A549 (cell line): ENCODE measurements at regions not wholly inside any gene's neighbourhood (a gene's known extent, or its start where the extent isn't known, plus 50 kb on each side); places are given as distances from the start of the nearest gene placed in this dataset.

ENCODE experiments used
- ATAC-seq, 2 experiments: fragments of 200-7000 bp in 1 of 2; fragments of >200 bp in 1 of 2; cut with Nextera tagmentation in 1 of 2; cut with Tn5 transposase in 1 of 2; 3 replicates each; pipeline versions ENCODE4 v1.8.0 to v1.9.1; 2018 to 2020; ENCODE audit warnings: mild to moderate bottlenecking in 1 of 2, moderate library complexity in 1 of 2
- CTCF ChIA-PET: fragments of 300-600 bp; sonication (Branson Sonifier 250); formaldehyde crosslinking; extraction: SDS; loops from one replicate; lab custom pipeline; 2021; ENCODE audit warnings: antibody characterized with exemption, inconsistent platforms; lab: Yijun Ruan, JAX
- POLR2A ChIA-PET: fragments of 350-600 bp; formaldehyde crosslinking; extraction: SDS; loops from one replicate; lab custom pipeline; 2021; ENCODE audit warnings: antibody characterized with exemption, inconsistent platforms; lab: Yijun Ruan, JAX
- DNase-seq, 2 experiments: peaks; one replicate each; pipeline versions ENCODE4 v3.0.0 to v3.0.0-alpha.2; 2011 to 2016; ENCODE audit warnings: low read depth in 1 of 2, low spot score in 1 of 2
- FAIRE-seq: peaks from 2 replicates; lab custom pipeline; 2011; peaks lifted over from hg19 to GRCh38; lab: Jason Lieb, UNC
- H3K27ac ChIP-seq, 2 experiments: fragments of >200 bp; sonication (Bioruptor Twin); formaldehyde crosslinking; 3 replicates each; pipeline ENCODE4 v1.5.1; 2016 to 2017
- H3K4me1 ChIP-seq: fragments of >200 bp; sonication (Bioruptor Twin); formaldehyde crosslinking; 3 replicates; pipeline ENCODE4 v1.6.1; 2016
- H3K4me2 ChIP-seq: fragments of >200 bp; sonication (Bioruptor Twin); formaldehyde crosslinking; 3 replicates; pipeline ENCODE4 v1.6.1; 2016
- H3K4me3 ChIP-seq: fragments of >200 bp; sonication (Bioruptor Twin); formaldehyde crosslinking; 3 replicates; pipeline ENCODE4 v1.5.1; 2016
- H3K9me3 ChIP-seq: fragments of >200 bp; sonication (Bioruptor Twin); formaldehyde crosslinking; 3 replicates; pipeline ENCODE4 v1.6.1; 2016
- ATOH8 ChIP-seq: fragments of 250-450 bp; sonication (Bioruptor Pico); IDR thresholded peaks from 2 replicates; pipeline ENCODE4 v1.5.0; 2020; ENCODE audit warnings: low read depth, mild to moderate bottlenecking, moderate library complexity
- BHLHE40 ChIP-seq: IDR thresholded peaks from 2 replicates; pipeline ENCODE4 v1.6.1; 2012; ENCODE audit warnings: low read depth, low read length, inconsistent platforms
- CBX2 ChIP-seq: fragments of 200-600 bp; sonication (generic); IDR thresholded peaks from 2 replicates; pipeline ENCODE4 v1.6.1; 2016; ENCODE audit warnings: low read depth, mild to moderate bottlenecking, borderline replicate concordance
- CEBPB ChIP-seq, 2 experiments: fragments of >200 bp in 1 of 2; sonication (Bioruptor Twin) in 1 of 2; formaldehyde crosslinking in 1 of 2; IDR thresholded peaks; 2 replicates each; pipeline ENCODE4 v1.6.1; 2012 to 2016
- CHD2 ChIP-seq: fragments of 150-350 bp; IDR thresholded peaks from 2 replicates; pipeline ENCODE4 v1.6.1; 2014; ENCODE audit warnings: low read length; ENCODE audit not compliant: partially characterized antibody
- EHMT2 ChIP-seq: fragments of 200-600 bp; sonication (generic); IDR thresholded peaks from 2 replicates; pipeline ENCODE4 v1.6.1; 2016; ENCODE audit warnings: antibody characterized with exemption, low read depth, mild to moderate bottlenecking, moderate library complexity
- EP300 ChIP-seq, 2 experiments: fragments of >200 bp; sonication (Bioruptor Twin); formaldehyde crosslinking; IDR thresholded peaks; 2 replicates in 1 of 2; 3 replicates in 1 of 2; pipeline ENCODE4 v1.6.1; 2016 to 2017
- ESRRA ChIP-seq: fragments of 150-350 bp; IDR thresholded peaks from 2 replicates; pipeline ENCODE4 v1.6.1; 2014; ENCODE audit warnings: mild to moderate bottlenecking, low read length, borderline replicate concordance
- FOSL2 ChIP-seq, 2 experiments: fragments of 450-650 bp in 1 of 2; fragments of >200 bp in 1 of 2; sonication (Bioruptor Twin) in 1 of 2; formaldehyde crosslinking; IDR thresholded peaks; 2 replicates each; pipeline versions ENCODE4 v1.5.0 to v1.6.1; 2016 to 2020; ENCODE audit warnings: mild to moderate bottlenecking in 1 of 2, moderate library complexity in 1 of 2
- GATA3 ChIP-seq: IDR thresholded peaks from 2 replicates; pipeline ENCODE4 v1.6.1; 2012; ENCODE audit warnings: borderline replicate concordance
- HDAC2 ChIP-seq: fragments of 200-600 bp; sonication (generic); IDR thresholded peaks from 2 replicates; pipeline ENCODE4 v1.6.1; 2016
- HEYL ChIP-seq: fragments of 250-450 bp; sonication (Bioruptor Pico); IDR thresholded peaks from 2 replicates; pipeline ENCODE4 v1.8.0; 2021; ENCODE audit warnings: mild to moderate bottlenecking, moderate library complexity
- HOXA7 ChIP-seq: fragments of 250-450 bp; sonication (Bioruptor Pico); IDR thresholded peaks from 2 replicates; pipeline ENCODE4 v1.5.0; 2020; ENCODE audit warnings: mild to moderate bottlenecking, moderate library complexity
- HOXB13 ChIP-seq: fragments of 250-450 bp; sonication (Bioruptor Pico); IDR thresholded peaks from 2 replicates; pipeline ENCODE4 v1.5.0; 2020; ENCODE audit warnings: low read depth, mild to moderate bottlenecking, moderate library complexity
- HOXB5 ChIP-seq: fragments of 250-450 bp; sonication (Bioruptor Pico); IDR thresholded peaks from 2 replicates; pipeline ENCODE4 v1.5.0; 2020; ENCODE audit warnings: mild to moderate bottlenecking, moderate library complexity
- JUN ChIP-seq, 2 experiments: fragments of >200 bp; sonication (Bioruptor Twin); formaldehyde crosslinking; IDR thresholded peaks; 2 replicates in 1 of 2; 3 replicates in 1 of 2; pipeline ENCODE4 v1.6.1; 2016 to 2017
- JUNB ChIP-seq: fragments of >200 bp; sonication (Bioruptor Twin); formaldehyde crosslinking; IDR thresholded peaks from 2 replicates; pipeline ENCODE4 v1.6.1; 2016
- KDM1A ChIP-seq: fragments of 200-600 bp; sonication (generic); IDR thresholded peaks from 2 replicates; pipeline ENCODE4 v1.6.1; 2016; ENCODE audit warnings: low read depth, mild to moderate bottlenecking
- MAZ ChIP-seq: fragments of 150-350 bp; IDR thresholded peaks from 2 replicates; pipeline ENCODE4 v1.6.1; 2014; ENCODE audit warnings: antibody characterized with exemption, low read depth, low read length, borderline replicate concordance
- NFE2L2 ChIP-seq: fragments of 150-350 bp; conservative IDR thresholded peaks from 2 replicates; pipeline ENCODE4 v1.6.1; 2014; ENCODE audit warnings: low read length
- NR3C1 ChIP-seq: fragments of >200 bp; sonication (Bioruptor Twin); formaldehyde crosslinking; IDR thresholded peaks from 3 replicates; pipeline ENCODE4 v1.6.1; 2017
- PHF8 ChIP-seq: fragments of 200-600 bp; sonication (generic); IDR thresholded peaks from 2 replicates; pipeline ENCODE4 v1.6.1; 2016; ENCODE audit warnings: low read depth, mild to moderate bottlenecking, antibody characterized with exemption, moderate library complexity, borderline replicate concordance
- RAD21 ChIP-seq, 2 experiments: fragments of >200 bp in 1 of 2; sonication (Bioruptor Twin) in 1 of 2; formaldehyde crosslinking in 1 of 2; IDR thresholded peaks in 1 of 2; conservative IDR thresholded peaks in 1 of 2; 2 replicates in 1 of 2; 3 replicates in 1 of 2; pipeline ENCODE4 v1.6.1; 2012 to 2018; ENCODE audit warnings: inconsistent platforms in 1 of 2
- RARB ChIP-seq: fragments of 250-450 bp; sonication (Bioruptor Pico); IDR thresholded peaks from 2 replicates; pipeline ENCODE4 v1.8.0; 2021; ENCODE audit warnings: mild to moderate bottlenecking, moderate library complexity
- RFX5 ChIP-seq: fragments of 450-650 bp; IDR thresholded peaks from 2 replicates; pipeline ENCODE4 v1.7.1; 2014; ENCODE audit warnings: antibody characterized with exemption, mild to moderate bottlenecking, moderate library complexity
- RNF2 ChIP-seq: fragments of 200-600 bp; sonication (generic); IDR thresholded peaks from 2 replicates; pipeline ENCODE4 v1.6.1; 2016; ENCODE audit warnings: low read depth, mild to moderate bottlenecking, antibody characterized with exemption, moderate library complexity, borderline replicate concordance
- SREBF2 ChIP-seq: fragments of 450-650 bp; IDR thresholded peaks from 2 replicates; pipeline ENCODE4 v1.6.1; 2014; ENCODE audit warnings: mild to moderate bottlenecking, moderate library complexity
- TFCP2L1 ChIP-seq: fragments of 250-450 bp; sonication (Bioruptor Pico); IDR thresholded peaks from 2 replicates; pipeline ENCODE4 v1.5.0; 2021; ENCODE audit warnings: mild to moderate bottlenecking
- USF2 ChIP-seq: fragments of 450-650 bp; IDR thresholded peaks from 2 replicates; pipeline ENCODE4 v1.6.1; 2014; ENCODE audit warnings: antibody characterized with exemption
- ZC3H11A ChIP-seq: fragments of 450-650 bp; IDR thresholded peaks from 2 replicates; pipeline ENCODE4 v1.6.1; 2014; ENCODE audit warnings: antibody characterized with exemption, mild to moderate bottlenecking
- WGBS: methylation state at CpG from one replicate; pipeline ENCODE4 v1.1.6; 2017; ENCODE audit errors: missing lambda C conversion rate; 5-methylcytosine and 5-hydroxymethylcytosine counted together
- TF ChIP-seq, protein P1 (sequence below): fragments of >200 bp; sonication (Bioruptor Twin); formaldehyde crosslinking; IDR thresholded peaks from 3 replicates; pipeline ENCODE4 v1.6.1; 2016
- TF ChIP-seq, protein P2 (sequence below): IDR thresholded peaks from 2 replicates; pipeline ENCODE4 v1.6.1; 2012
- TF ChIP-seq, protein P3 (sequence below): IDR thresholded peaks from 2 replicates; pipeline ENCODE4 v1.6.1; 2012; ENCODE audit warnings: low read depth, borderline replicate concordance

DNA sequence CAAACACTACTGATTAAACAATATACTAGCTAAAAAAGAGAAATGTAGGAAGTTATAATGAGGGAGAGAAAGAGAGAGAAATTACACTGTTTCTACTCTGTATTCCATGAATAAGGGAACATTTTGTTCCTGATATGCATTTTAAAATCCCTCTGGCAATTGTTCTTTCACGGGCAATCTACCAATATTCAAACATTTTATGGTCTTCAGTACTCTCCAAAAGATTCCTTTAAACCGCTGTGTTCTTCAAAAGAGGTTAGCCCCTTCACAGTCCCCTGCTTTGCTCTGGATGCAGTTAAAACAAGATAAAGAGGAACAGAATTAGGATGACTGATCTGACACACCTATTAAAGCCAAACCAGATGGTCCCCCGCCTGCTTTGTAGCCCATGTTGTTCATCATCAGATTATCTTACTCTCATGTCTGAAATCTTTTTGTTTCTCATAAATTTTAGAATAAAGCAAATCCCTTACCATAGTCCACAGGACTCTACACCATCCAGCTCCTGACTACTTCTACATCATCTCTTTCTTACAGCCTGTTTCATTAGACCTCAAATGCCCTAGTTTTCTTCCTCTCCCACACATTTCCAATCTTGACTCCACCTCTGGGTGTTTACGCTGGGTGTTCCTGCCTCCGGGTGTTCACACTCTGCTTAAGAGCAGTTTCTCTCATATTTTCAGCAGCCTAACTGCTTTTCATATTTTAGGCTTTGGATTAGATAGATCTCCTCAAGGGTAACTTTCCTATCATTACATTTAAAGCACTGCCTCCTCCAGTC is 399.7 kb downstream of the COL12A1 start:
- H3K9me3 ChIP-seq: no peaks in the 10 kb centered on the region
- ChIA-PET CTCF (no interaction called here), POLR2A (no interaction called here)
- no peak overlapping the region for H3K27ac ChIP-seq
- FAIRE-seq (no peak), ATAC-seq (no peak), DNase-seq (no peak)
- no peak overlapping the region for H3K4me3 ChIP-seq
- H3K4me1 ChIP-seq: no peaks in the 10 kb centered on the region
- TF ChIP-seq USF2 (no peak), RFX5 (no peak), RNF2 (no peak), BHLHE40 (no peak), JUNB (no peak), HEYL (CRISPR knock-in tag) (no peak), JUN (IDR thresholded peaks at IDR 0.05) (no peak), HOXA7 (CRISPR knock-in tag) (no peak), EHMT2 (no peak), ESRRA (no peak), HDAC2 (no peak), CBX2 (no peak), TFCP2L1 (CRISPR knock-in tag) (no peak), HOXB13 (no peak), EP300 (IDR thresholded peaks at IDR 0.05) (no peak), CEBPB (IDR thresholded peaks at IDR 0.05) (no peak), GATA3 (no peak), RAD21 (conservative IDR thresholded peaks at IDR 0.05 in 1 of 2, IDR thresholded peaks at IDR 0.05 in 1 of 2) (no peak)
- TF ChIP-seq, protein P1, sequence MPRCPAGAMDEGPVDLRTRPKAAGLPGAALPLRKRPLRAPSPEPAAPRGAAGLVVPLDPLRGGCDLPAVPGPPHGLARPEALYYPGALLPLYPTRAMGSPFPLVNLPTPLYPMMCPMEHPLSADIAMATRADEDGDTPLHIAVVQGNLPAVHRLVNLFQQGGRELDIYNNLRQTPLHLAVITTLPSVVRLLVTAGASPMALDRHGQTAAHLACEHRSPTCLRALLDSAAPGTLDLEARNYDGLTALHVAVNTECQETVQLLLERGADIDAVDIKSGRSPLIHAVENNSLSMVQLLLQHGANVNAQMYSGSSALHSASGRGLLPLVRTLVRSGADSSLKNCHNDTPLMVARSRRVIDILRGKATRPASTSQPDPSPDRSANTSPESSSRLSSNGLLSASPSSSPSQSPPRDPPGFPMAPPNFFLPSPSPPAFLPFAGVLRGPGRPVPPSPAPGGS: no peak
- no peak overlapping the region for H3K4me2 ChIP-seq
- 29% methylated on average over 5 of the region's 5 CpGs for WGBS

DNA sequence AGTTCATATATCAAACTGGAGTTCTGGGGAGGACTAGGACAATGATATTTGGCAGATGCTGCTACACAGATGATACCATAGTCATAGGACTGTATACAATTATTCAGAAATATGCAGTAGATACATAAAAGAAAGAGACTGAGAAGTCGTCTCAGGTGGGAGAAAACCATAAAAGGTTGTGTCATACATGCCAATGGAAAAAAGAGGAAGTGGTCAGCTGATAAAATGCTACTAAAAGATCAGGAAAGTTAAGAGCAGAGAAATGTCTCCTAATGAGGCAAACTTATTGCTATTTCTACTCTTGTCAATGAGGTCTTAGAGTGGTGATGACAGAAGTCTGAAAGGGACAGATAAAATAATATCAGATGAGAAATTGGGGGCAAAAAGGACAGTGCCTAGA is 407.6 kb downstream of the COL12A1 start:
- no peak for TF ChIP-seq NR3C1
- no peak for TF ChIP-seq NFE2L2
- no peak for TF ChIP-seq RAD21 (conservative IDR thresholded peaks at IDR 0.05 in 1 of 2, IDR thresholded peaks at IDR 0.05 in 1 of 2)
- no peak for TF ChIP-seq FOSL2 (IDR thresholded peaks at IDR 0.05)
- no peak for TF ChIP-seq FOSL2 (CRISPR knock-in tag; IDR thresholded peaks at IDR 0.05)
- no peak for TF ChIP-seq CEBPB (IDR thresholded peaks at IDR 0.05)
- no peak for TF ChIP-seq CHD2
- no peak for TF ChIP-seq KDM1A
- no peak for TF ChIP-seq CBX2
- TF ChIP-seq ZC3H11A: no peak
- no peak for TF ChIP-seq SREBF2
- no peak for TF ChIP-seq RARB (CRISPR knock-in tag)
- TF ChIP-seq, protein P2, sequence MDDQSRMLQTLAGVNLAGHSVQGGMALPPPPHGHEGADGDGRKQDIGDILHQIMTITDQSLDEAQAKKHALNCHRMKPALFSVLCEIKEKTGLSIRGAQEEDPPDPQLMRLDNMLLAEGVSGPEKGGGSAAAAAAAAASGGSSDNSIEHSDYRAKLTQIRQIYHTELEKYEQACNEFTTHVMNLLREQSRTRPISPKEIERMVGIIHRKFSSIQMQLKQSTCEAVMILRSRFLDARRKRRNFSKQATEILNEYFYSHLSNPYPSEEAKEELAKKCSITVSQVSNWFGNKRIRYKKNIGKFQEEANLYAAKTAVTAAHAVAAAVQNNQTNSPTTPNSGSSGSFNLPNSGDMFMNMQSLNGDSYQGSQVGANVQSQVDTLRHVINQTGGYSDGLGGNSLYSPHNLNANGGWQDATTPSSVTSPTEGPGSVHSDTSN: no peak
- TF ChIP-seq MAZ: no peak
- no peak for TF ChIP-seq HOXB5 (CRISPR knock-in tag)
- no peak for TF ChIP-seq PHF8
- TF ChIP-seq, protein P3, sequence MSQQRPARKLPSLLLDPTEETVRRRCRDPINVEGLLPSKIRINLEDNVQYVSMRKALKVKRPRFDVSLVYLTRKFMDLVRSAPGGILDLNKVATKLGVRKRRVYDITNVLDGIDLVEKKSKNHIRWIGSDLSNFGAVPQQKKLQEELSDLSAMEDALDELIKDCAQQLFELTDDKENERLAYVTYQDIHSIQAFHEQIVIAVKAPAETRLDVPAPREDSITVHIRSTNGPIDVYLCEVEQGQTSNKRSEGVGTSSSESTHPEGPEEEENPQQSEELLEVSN: no peak
- TF ChIP-seq ATOH8 (CRISPR knock-in tag): no peak
- TF ChIP-seq, all 56 proteins: peak for 0
- ChIA-PET CTCF (no interaction called here), POLR2A (no interaction called here)
- ATAC-seq: no peak
- Histone ChIP-seq H3K27ac (no peak overlapping the region), H3K4me3 (no peak overlapping the region), H3K9me3 (no peaks in the 10 kb centered on the region), H3K4me2 (no peak overlapping the region), H3K4me1 (no peaks in the 10 kb centered on the region)
- 30% methylated on average over 1 of the region's 1 CpG for WGBS
- no peak for FAIRE-seq
- DNase-seq: no peak
